ENCODE measurements at regions not wholly inside any gene's neighbourhood (a gene's known extent, or its start where the extent isn't known, plus 50 kb on each side); places are given as distances from the start of the nearest gene placed in this dataset.
"Not testable (repeated sequence)": the region's sequence is repeated elsewhere in the genome, so short reads cannot be mapped to it uniquely, and the experiment has no call there.

DNA sequence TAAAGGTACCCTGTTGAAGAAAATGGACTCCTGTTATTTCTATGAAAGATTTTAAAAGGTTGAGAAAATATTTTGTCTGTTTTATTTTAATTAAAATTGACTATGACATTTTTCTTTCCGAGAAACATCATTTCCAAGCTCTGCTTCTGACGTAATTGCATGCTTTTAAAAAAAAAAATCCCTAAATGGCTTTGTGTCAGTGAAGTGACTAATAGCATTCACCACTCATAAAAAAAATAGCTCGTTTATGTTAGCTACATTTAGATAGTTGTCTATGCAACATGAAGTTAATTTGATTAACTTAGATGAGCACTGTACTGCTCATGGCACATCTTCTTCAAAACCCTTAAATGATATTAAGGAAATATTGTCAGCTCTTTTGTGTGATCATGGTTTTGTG, 105.1 kb upstream of the KLHL13 start:
- Histone ChIP-seq H3K4me3 (no peak overlapping the region), H3K36me3 (no peaks in the 10 kb centered on the region), H3K27ac (no peak overlapping the region), H3K9me3 (replicated peaks) (no peaks in the 10 kb centered on the region), H3K27me3 (no peaks in the 10 kb centered on the region), H3K4me1 (peaks cover 10% of the 10 kb centered on the region)
- no peak for DNase-seq

DNA sequence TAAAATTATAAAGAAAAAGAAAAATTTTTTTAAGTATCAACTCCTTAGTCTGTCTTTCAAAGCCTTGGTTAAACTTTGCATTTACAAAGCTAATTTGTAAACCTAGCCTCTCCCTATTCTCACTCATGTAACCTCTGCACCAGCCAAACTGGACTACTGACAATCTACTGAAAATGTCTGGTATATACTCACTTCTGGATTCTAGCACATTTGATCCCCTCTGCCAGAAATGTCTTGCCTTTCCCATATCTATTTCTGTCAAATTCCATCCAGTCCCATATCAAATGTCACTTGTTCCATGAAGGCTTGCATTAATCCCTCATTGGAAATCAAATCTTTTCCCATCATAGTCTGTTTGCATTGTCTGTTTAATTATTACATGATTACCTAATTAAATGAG, 105.8 kb upstream of the KLHL13 start:
- H3K27ac ChIP-seq: no peak overlapping the region
- no peaks in the 10 kb centered on the region for H3K36me3 ChIP-seq
- H3K9me3 ChIP-seq (replicated peaks): no peaks in the 10 kb centered on the region
- no peak for DNase-seq
- H3K4me3 ChIP-seq: no peak overlapping the region
- no peaks in the 10 kb centered on the region for H3K27me3 ChIP-seq
- peaks cover 7% of the 10 kb centered on the region; the same call in 1 of the 2 replicates for H3K4me1 ChIP-seq

DNA sequence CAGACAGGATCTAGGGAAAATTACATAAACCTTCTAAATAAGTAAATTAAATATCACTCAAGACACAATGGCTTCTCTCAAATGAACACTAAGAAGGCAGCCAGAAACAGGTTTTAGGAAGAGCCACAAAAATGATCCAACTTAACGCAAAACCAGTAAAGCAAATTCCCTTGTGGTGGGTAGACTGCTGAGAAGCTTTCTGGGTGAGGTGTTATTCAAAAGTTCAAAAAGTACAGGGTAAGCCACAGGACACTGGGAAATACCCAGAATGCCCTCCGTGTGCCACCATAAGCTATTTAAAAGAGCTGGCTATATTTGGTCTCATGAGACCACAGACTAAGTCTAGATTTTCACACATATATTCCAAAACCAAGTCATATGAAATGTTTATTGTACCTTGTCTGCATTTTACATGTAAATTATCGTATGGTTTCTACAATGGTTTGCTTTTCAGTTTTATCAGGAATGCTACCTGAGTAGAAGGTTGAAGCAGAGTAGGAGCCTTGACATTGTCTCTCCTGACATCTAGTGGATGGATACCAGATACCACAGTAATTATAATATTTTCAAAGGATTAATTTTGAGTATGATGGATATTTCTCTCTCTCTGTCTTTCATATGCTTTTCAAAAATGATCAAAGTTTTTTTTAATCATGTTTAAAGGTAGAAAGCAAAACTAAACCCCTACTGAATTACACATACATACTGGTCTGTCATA, 109.3 kb upstream of the KLHL13 start:
- Histone ChIP-seq H3K27me3 (no peaks in the 10 kb centered on the region), H3K4me1 (peaks cover 6% of the 10 kb centered on the region; the same call in 1 of the 2 replicates), H3K4me3 (no peak overlapping the region), H3K36me3 (no peaks in the 10 kb centered on the region), H3K9me3 (replicated peaks) (no peaks in the 10 kb centered on the region), H3K27ac (no peak overlapping the region)
- DNase-seq: peak in 1 of 2 experiments; percentile 54

DNA sequence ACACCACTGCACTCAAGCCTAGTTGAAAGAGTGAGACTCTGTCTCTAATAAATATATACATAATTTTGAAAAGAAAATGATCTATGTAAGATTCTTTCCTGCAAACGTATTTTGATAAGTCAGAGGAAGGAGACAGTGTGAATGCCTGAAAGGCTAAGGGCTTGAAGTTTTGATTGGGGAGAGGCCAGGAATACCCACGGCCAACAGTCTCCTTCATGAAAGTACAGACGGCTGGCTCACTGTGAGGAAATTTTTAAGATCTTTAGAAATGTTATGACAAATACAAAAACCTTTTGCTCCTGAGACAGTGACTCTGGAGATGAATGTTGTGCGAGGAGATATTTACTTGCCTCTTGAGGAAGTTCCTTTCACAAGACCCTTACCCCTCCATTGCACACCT, 111.4 kb upstream of the KLHL13 start:
- H3K27ac ChIP-seq: no peak overlapping the region
- H3K36me3 ChIP-seq: no peaks in the 10 kb centered on the region
- no peaks in the 10 kb centered on the region for H3K27me3 ChIP-seq
- peaks cover 2% of the 10 kb centered on the region; the same call in 1 of the 2 replicates for H3K4me1 ChIP-seq
- no peak overlapping the region for H3K4me3 ChIP-seq
- H3K9me3 ChIP-seq (replicated peaks): no peaks in the 10 kb centered on the region
- DNase-seq: no peak

DNA sequence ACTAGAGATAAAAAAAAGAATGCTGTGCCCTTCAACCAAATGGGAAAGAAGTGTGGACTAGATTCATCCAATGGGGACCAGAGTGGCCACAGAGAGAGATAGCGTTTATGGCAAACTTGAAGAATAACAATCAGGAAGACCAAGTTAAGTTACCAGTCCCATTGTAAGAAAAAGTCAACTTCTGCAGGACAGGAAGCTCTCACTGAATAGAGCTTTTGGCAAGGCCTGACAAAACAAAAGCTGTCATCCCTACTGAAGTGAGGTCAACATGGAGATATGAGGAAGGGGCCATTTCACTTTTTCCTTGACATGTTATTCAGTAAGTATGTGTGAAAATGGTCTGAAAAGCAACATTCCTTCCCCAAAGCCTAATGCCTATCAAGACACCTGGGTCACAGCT, 111.8 kb upstream of the KLHL13 start:
- Histone ChIP-seq H3K36me3 (no peaks in the 10 kb centered on the region), H3K4me1 (peaks cover 2% of the 10 kb centered on the region; the same call in 1 of the 2 replicates), H3K27ac (no peak overlapping the region), H3K27me3 (no peaks in the 10 kb centered on the region), H3K4me3 (no peak overlapping the region), H3K9me3 (replicated peaks) (no peaks in the 10 kb centered on the region)
- DNase-seq: no peak

DNA sequence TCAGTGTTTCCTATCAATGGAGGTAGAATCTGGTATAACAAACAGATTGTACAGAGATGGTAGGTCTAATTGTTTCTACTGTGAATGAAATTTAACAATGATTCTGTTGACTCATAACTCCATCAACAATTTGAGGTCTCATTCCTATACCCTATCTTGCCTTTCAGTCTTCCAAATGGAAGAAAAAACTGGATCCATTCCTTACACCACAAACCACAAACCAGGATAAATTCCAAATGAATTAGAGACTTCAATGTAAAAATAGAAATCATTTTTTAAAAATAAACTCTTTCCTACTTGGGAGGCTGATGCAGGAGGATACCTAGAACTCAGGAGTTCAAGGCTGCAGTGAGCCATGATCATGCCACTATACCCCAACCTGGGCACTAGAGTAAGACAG, 114.4 kb upstream of the WDR44 start:
- Histone ChIP-seq H3K9me3 (replicated peaks) (no peaks in the 10 kb centered on the region), H3K36me3 (no peaks in the 10 kb centered on the region), H3K27me3 (no peaks in the 10 kb centered on the region), H3K4me1 (0 out of 2 replicates have a peak, but pooled peaks cover 2% of the 10 kb centered on the region), H3K4me3 (no peak overlapping the region), H3K27ac (no peak overlapping the region)
- no peak for DNase-seq

DNA sequence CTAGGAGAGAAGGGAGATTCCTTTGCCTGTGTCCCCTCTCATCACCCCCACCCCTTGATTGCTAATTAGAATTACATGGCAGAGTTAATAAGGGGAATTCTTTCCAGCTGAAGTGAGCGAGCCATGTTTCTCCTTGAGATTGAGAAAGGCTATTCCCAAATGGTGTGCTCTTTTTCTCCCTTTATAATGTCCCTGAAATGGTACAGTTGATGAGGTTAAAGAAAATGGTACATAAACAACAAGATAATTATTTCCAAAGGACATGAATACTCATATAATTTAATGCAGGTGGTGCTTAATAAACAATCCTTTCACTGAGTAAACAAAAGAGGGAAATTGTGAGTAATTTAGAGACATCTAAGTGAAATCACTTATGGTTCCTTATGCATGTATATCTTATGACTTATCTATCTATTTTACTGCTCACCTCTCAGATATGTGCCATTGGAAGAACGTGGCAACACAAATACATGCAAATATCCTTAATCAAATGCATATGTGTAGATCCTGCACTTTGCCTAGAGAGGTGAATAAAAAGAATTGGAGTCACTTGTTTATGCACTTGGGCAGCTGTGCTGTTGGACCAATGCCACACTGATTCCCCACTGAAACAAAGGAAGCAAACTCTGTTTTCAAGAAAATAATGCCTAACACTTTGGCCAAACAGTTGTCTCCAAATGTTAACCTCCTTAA, 106.6 kb upstream of the WDR44 start:
- Histone ChIP-seq H3K4me3 (peak overlapping the region; percentile 29), H3K36me3 (no peaks in the 10 kb centered on the region), H3K4me1 (peaks cover 30% of the 10 kb centered on the region), H3K27me3 (no peaks in the 10 kb centered on the region), H3K27ac (peak overlapping the region; percentile 86), H3K9me3 (replicated peaks) (no peaks in the 10 kb centered on the region; the same call in 1 of the 2 replicates)
- DNase-seq: peak; percentile 50 to 72

DNA sequence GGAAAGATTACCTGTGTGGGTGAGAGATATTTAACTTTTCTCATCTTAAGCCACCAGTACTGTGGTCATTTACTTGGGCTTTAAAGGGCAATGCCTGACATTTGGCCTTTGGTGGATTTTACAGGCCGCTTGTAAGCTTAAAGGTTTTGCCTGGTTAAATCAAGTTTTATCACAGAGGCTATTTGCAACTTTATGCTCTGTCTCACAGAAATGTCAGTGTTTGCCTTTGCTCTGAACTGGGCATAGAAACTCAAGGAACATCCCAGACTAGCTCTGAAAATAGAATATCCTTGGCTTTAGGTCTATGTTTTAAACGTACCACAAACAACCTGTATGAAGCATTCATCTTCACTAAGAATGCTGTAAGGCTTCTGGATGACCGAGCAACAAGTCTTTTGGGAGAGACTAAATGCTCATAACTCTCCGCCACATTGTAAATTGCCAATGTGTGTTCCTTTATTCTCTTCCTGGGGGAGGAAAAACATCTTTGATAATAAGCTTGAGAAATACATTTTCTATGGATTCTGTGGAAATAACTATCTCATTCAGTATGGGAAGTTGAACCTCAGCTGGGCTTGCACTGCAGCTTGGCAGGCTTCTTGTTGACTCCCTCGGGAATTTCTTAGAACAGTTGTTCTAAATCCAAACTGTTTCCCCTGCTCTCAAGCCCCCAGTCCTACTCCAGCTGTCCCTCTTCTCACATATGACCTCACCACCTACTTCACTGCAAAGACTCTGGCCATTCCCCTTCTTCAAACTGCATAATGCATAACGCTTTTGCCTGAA, 105.8 kb upstream of the WDR44 start:
- Histone ChIP-seq H3K4me3 (peak overlapping the region; percentile 29), H3K36me3 (no peaks in the 10 kb centered on the region), H3K27ac (peak overlapping the region; percentile 86), H3K27me3 (no peaks in the 10 kb centered on the region), H3K4me1 (peaks cover 30% of the 10 kb centered on the region), H3K9me3 (replicated peaks) (no peaks in the 10 kb centered on the region; the same call in 1 of the 2 replicates)
- DNase-seq: peak; percentile 81 to 90

DNA sequence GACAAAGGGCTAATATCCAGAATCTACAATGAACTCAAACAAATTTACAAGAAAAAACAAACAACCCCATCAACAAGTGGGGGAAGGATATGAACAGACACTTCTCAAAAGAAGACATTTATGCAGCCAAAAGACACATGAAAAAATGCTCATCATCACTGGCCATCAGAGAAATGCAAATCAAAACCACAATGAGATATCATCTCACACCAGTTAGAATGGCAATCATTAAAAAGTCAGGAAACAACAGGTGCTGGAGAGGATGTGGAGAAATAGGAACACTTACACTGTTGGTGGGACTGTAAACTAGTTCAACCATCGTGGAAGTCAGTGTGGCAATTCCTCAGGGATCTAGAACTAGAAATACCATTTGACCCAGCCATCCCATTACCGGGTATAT, 98.9 kb upstream of the WDR44 start:
- H3K36me3 ChIP-seq; H3K4me3 ChIP-seq; H3K27me3 ChIP-seq; H3K4me1 ChIP-seq; H3K27ac ChIP-seq; H3K9me3 ChIP-seq (replicated peaks); DNase-seq: not testable (repeated sequence)

DNA sequence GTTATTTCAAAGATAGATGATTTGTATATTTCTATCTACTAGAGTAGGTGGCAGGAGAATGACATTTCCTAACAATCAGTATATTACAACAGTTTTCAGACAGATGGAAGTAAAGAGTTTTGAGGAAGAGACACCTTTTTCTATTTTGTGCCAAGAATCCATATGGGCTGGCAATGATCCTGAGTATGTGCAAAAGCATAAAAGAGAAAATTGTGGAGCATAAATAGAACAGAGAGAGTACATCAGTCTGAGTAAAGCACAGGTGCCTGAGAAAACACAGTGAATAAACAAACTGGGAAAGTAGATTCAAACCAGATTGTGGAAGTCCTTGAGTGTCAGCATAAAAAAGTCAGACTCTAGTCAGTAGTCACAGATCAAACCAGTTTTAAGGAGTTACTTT, 96.8 kb upstream of the WDR44 start:
- H3K4me1 ChIP-seq: no peaks in the 10 kb centered on the region
- no peaks in the 10 kb centered on the region for H3K27me3 ChIP-seq
- H3K27ac ChIP-seq: no peak overlapping the region
- H3K36me3 ChIP-seq: no peaks in the 10 kb centered on the region
- no peak overlapping the region for H3K4me3 ChIP-seq
- H3K9me3 ChIP-seq (replicated peaks): no peaks in the 10 kb centered on the region
- no peak for DNase-seq

DNA sequence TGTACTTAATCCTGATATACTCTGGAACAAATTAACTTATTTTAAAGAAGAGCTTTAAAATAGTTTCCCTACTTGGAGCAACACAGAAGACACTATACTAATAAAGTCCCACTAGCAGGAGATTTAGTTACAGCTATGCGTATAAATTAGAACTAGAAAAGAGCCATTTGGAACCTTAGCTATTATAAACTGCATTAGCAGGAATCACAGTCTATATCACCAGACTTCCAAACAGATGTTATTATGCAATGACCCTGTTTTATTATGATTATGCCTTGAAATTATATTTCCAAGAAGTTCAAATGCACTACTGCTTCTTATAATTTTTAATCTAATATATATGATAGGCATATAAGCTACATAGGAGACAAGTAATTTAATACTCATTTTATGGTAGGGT, 95.5 kb upstream of the WDR44 start:
- Histone ChIP-seq H3K36me3 (no peaks in the 10 kb centered on the region), H3K4me1 (no peaks in the 10 kb centered on the region), H3K27me3 (no peaks in the 10 kb centered on the region), H3K4me3 (no peak overlapping the region), H3K27ac (no peak overlapping the region), H3K9me3 (replicated peaks) (no peaks in the 10 kb centered on the region)
- DNase-seq: no peak

DNA sequence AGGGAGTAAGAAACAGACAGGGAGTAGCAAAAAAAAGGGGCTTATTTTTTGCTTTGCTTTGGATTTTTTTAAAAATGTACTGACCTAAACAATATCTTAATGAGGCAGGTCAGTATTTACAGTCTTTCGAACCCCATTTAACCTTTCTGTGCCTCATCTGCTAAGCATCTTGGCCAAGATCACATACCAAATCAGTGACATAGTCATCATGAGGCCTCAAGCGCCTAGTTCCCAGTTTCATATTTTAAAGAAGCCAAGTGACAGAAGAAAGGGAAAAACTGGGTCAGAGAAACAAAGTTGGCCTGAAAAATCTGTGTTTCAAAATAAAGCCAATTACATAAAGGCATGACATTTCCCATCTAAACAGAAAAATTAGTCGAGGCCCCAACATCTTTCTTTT, 94.6 kb upstream of the WDR44 start:
- H3K27ac ChIP-seq: no peak overlapping the region
- H3K27me3 ChIP-seq: no peaks in the 10 kb centered on the region
- no peaks in the 10 kb centered on the region for H3K36me3 ChIP-seq
- no peaks in the 10 kb centered on the region for H3K4me1 ChIP-seq
- H3K4me3 ChIP-seq: no peak overlapping the region
- H3K9me3 ChIP-seq (replicated peaks): no peaks in the 10 kb centered on the region
- DNase-seq: no peak

DNA sequence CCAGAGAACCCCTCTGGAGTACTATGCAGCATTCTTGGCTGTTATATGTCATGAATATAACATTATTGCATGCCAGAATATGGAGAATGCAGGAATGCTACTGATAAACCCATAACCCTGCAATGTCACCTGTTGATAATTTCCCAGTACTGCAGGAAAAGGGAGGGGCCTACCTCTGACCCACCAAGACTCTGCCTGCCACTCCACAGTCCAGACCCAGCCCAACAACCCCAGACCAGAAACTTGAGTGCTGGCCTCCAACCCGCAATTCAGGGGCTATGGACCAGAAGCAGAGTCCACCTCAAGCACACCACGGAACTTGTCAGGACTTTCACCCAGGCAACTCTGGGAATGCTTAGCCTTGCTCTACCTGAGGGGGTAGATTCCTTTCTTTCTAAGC, 92.9 kb upstream of the WDR44 start:
- Histone ChIP-seq H3K4me3 (no peak overlapping the region), H3K27ac (no peak overlapping the region), H3K4me1 (no peaks in the 10 kb centered on the region), H3K9me3 (replicated peaks) (no peaks in the 10 kb centered on the region), H3K36me3 (no peaks in the 10 kb centered on the region), H3K27me3 (no peaks in the 10 kb centered on the region)
- DNase-seq: no peak

DNA sequence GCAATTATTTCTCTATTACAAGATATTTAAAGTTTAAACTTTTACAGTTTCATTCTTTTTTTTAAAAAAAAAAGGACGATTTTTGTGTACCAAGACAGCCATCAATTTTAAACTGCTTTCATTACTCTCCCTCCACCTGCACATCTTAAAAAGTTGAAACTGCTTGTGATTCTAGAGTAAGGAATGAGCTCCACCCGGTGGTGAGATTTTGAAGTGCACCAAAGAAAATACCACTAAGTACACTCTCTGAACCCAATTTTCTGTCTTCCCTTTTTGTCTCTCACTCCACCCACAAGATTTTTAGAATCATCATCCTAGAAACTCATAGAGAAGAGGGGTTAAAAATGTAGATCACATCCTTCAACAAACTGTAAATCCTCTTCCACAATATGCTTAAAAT, 91.3 kb upstream of the WDR44 start:
- peak; percentile 44 to 80 for DNase-seq
- Histone ChIP-seq H3K9me3 (replicated peaks) (no peaks in the 10 kb centered on the region), H3K27ac (no peak overlapping the region), H3K4me1 (no peaks in the 10 kb centered on the region), H3K4me3 (no peak overlapping the region), H3K27me3 (no peaks in the 10 kb centered on the region), H3K36me3 (no peaks in the 10 kb centered on the region)

DNA sequence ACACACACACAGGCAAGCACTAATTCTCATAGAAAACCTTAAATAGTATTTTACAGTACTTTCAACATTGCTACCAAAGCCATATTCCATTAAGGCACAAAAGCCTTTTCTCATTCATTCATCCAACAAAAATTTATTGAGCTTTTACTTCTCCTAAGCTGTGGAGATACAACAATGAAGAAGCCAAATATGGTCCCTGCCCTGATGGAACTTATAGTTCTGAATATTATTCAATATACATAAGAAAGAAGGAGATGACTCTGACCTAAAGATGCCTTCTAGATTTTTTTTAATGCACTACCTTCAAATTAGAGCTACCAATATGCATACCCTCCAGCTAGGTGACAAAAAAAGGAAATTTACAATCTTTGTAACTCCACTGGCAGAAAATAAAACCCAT, 90.0 kb upstream of the WDR44 start:
- peaks cover 7% of the 10 kb centered on the region for H3K4me1 ChIP-seq
- no peaks in the 10 kb centered on the region for H3K36me3 ChIP-seq
- no peak overlapping the region for H3K4me3 ChIP-seq
- DNase-seq: no peak
- no peak overlapping the region for H3K27ac ChIP-seq
- H3K27me3 ChIP-seq: no peaks in the 10 kb centered on the region
- no peaks in the 10 kb centered on the region for H3K9me3 ChIP-seq (replicated peaks)
